ENCODE measurements at regions not wholly inside any gene's neighbourhood (a gene's known extent, or its start where the extent isn't known, plus 50 kb on each side); places are given as distances from the start of the nearest gene placed in this dataset.

GRCh38 chr12:127559349-127560040, 707.5 kb upstream of the TMEM132C start:
- Histone ChIP-seq H3K27ac (replicated peaks in 1 of 4) (no peak overlapping the region), H3K4me1 (peaks cover 0 to 5% (median 2%) of the 10 kb centered on the region in 4 donors), H3K4me3 (no peak overlapping the region), H3K36me3 (no peaks in the 10 kb centered on the region), H3K9me3 (no peaks in the 10 kb centered on the region), H3K27me3 (no peaks in the 10 kb centered on the region)
- intact Hi-C loops (cut with DNase I), result no loop called here
- DNase-seq (ENCODE audit: extremely low spot score), result peak; percentile 90
- peak in 1 of 2 donors; percentile 52 for TF ChIP-seq POLR2AphosphoS5 (IDR thresholded peaks at IDR 0.05)
- no peak for TF ChIP-seq POLR2A (IDR thresholded peaks at IDR 0.05; ENCODE audit: low read depth)
- TF ChIP-seq CTCF (IDR thresholded peaks at IDR 0.05), result peak in 1 of 3 experiments; percentile 23
- TF ChIP-seq EP300 (IDR thresholded peaks at IDR 0.05), result no peak
- 15% methylated on average over 12 of the region's 12 CpGs for WGBS

GRCh38 chr12:127560041-127560478, 706.9 kb upstream of the TMEM132C start:
- peak; percentile 79 for DNase-seq (ENCODE audit: extremely low spot score)
- Histone ChIP-seq H3K9me3 (no peaks in the 10 kb centered on the region), H3K4me1 (peaks cover 0 to 5% (median 2%) of the 10 kb centered on the region in 4 donors), H3K27me3 (peaks cover 0 to under 1% (median 0%) of the 10 kb centered on the region in 4 donors), H3K36me3 (no peaks in the 10 kb centered on the region), H3K4me3 (no peak overlapping the region), H3K27ac (replicated peaks in 1 of 4) (no peak overlapping the region)
- 88% methylated on average over 4 of the region's 4 CpGs for WGBS
- intact Hi-C loops (cut with DNase I), result no loop called here
- no peak for TF ChIP-seq CTCF (IDR thresholded peaks at IDR 0.05)
- TF ChIP-seq POLR2AphosphoS5 (IDR thresholded peaks at IDR 0.05), result no peak
- no peak for TF ChIP-seq POLR2A (IDR thresholded peaks at IDR 0.05; ENCODE audit: low read depth)
- no peak for TF ChIP-seq EP300 (IDR thresholded peaks at IDR 0.05)

GRCh38 chr12:127562816-127563215, 704.2 kb upstream of the TMEM132C start:
- Histone ChIP-seq H3K36me3 (no peaks in the 10 kb centered on the region), H3K27ac (replicated peaks in 1 of 4) (no peak overlapping the region), H3K4me3 (no peak overlapping the region), H3K27me3 (peaks cover 0 to 10% (median 0%) of the 10 kb centered on the region in 4 donors), H3K9me3 (no peaks in the 10 kb centered on the region), H3K4me1 (peaks cover 0 to 5% (median 2%) of the 10 kb centered on the region in 4 donors)
- TF ChIP-seq EP300 (IDR thresholded peaks at IDR 0.05), result no peak
- no peak for TF ChIP-seq POLR2AphosphoS5 (IDR thresholded peaks at IDR 0.05)
- no peak for TF ChIP-seq CTCF (IDR thresholded peaks at IDR 0.05)
- TF ChIP-seq POLR2A (IDR thresholded peaks at IDR 0.05; ENCODE audit: low read depth), result no peak
- no peak for DNase-seq (ENCODE audit: extremely low spot score)
- WGBS, result 57% methylated on average over 1 of the region's 2 CpGs
- intact Hi-C loops (cut with DNase I), result no loop called here

GRCh38 chr12:127565241-127565640, 701.7 kb upstream of the TMEM132C start:
- WGBS, result 93% methylated on average over 4 of the region's 4 CpGs
- Histone ChIP-seq H3K27me3 (peaks cover 0 to 18% (median 0%) of the 10 kb centered on the region in 4 donors), H3K4me1 (no peaks in the 10 kb centered on the region), H3K36me3 (no peaks in the 10 kb centered on the region), H3K9me3 (no peaks in the 10 kb centered on the region), H3K27ac (replicated peaks in 1 of 4) (no peak overlapping the region), H3K4me3 (no peak overlapping the region)
- TF ChIP-seq POLR2A (IDR thresholded peaks at IDR 0.05; ENCODE audit: low read depth), result no peak
- TF ChIP-seq EP300 (IDR thresholded peaks at IDR 0.05), result no peak
- TF ChIP-seq CTCF (IDR thresholded peaks at IDR 0.05), result no peak
- no peak for TF ChIP-seq POLR2AphosphoS5 (IDR thresholded peaks at IDR 0.05)
- intact Hi-C loops (cut with DNase I), result no loop called here
- DNase-seq (ENCODE audit: extremely low spot score), result no peak
